Umbilical cord (tissue), 1 donor: ENCODE measurements at regions not wholly inside any gene's neighbourhood (a gene's known extent, or its start where the extent isn't known, plus 50 kb on each side); places are given as distances from the start of the nearest gene placed in this dataset.
A peak's percentile ranks its signal among the peaks of the same experiment; 100 is the strongest.

Source experiments
- DNase-seq: peaks from one replicate; pipeline ENCODE4 v3.0.0-alpha.2; 2015; ENCODE audit warnings: low spot score

DNA sequence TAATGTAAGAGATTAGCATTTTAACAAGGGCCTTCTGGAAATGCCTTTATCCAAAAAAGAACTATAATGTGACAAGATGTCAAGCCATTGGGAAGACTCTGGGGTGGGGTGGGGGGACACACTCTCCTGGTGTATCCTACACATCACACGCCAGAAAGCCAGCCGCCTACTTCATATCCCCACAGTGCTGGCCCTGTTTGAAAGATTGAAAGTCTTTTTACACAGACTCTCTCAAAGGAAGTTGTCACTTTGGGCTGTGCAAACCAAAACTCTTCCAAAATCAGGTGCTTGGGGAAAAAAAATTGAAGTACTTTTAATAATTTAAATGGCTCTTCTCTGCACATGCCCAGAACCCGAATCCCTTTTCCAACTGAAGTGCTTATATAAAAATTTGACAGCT lies 666.7 kb downstream of the BCL11A start:
- no peak for DNase-seq

DNA sequence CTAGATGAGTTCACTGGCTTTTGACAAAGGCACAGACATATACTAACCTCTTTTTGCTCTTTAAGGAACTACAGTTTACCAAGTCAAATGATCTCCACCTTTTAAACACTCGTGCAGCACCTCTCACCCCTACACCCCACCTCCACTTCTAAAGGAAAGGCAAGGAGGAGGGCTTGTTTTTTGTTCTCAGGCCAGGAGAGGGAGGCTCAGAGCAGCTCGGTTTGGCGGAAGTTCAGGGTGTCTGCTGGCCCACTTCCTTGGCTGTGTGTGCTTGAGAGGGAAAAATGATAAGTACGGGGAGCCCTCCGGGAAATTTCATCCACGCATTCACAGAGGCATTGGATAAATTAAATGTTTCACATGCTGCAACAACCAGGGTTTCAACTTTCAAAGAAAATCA lies 667.9 kb downstream of the BCL11A start:
- peak; percentile 15 for DNase-seq

DNA sequence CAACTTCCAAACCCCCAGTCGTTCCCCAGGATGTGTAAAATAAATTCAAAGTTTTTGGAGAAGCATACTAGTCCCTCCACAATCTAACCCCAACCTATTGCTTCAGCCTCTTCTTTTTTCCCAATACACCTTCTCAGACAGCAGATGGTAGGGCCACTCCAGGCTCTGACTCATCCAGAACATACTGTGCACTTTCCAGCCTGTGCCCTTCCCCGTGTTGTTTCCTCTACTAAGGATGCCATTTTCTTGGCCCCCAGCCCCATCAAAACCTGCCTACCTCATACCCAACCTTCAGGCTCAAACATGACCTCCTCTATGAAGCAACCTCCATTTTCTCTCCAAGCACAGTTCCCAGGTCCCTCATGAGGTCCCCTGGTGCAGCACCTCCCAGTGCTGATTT lies 669.3 kb downstream of the BCL11A start:
- no peak for DNase-seq

DNA sequence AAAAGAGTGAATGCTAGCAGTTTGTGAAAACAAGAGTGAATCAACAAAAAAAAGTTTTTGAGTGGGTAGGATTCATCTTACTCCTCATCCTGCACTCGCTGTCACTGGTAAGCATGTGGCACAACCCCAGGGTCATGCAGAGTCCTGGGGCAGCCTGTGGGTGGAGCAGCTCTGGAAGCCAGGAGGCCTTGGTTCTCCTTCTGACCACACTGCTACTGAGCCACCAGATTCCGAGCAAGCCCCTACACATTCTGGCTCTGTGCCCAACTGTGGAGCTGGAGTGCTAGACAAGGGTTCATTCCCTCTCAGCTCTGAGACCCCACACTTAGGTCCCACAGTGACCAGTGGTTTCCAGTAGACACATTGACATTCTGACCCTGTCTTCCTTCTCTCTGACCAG lies 670.6 kb downstream of the BCL11A start:
- no peak for DNase-seq

DNA sequence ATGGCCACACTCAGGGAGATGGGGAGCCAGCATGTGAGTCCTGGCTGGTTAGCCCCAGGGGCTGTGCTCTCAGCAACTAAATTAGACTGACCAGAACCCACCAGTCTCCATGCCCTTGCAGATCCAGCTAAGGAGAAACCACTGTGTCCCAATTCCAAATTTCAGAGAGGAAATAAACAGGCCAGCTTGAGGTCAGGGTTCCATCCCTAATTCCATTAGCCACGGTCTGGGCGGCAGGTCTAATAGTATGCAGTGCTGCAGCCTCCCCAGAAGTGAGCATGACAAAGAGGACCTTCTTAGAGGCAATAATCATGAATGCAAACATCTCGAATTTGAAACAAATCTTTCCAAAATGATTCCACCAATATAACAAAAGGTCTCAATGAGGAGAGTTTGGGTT lies 671.2 kb downstream of the BCL11A start:
- DNase-seq: no peak

DNA sequence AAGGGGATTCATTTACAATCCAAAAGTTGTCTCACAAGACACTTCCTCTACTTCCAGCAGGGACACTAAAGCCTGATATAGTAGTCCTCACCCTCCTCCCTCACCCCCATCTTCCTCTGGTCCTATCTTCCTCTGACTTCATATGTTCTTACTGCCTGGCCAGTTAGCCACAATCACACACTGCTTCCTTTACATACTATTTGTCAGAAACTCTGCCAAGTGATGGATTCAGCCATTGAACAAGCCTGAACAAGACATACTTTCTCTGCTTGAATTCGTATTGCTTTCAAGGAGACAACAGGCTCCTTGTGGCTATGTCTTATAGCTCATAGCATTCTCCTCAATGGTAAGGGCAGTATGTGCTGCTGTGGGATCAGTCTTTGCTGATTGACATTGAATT lies 672.2 kb downstream of the BCL11A start:
- DNase-seq: peak; percentile 6

DNA sequence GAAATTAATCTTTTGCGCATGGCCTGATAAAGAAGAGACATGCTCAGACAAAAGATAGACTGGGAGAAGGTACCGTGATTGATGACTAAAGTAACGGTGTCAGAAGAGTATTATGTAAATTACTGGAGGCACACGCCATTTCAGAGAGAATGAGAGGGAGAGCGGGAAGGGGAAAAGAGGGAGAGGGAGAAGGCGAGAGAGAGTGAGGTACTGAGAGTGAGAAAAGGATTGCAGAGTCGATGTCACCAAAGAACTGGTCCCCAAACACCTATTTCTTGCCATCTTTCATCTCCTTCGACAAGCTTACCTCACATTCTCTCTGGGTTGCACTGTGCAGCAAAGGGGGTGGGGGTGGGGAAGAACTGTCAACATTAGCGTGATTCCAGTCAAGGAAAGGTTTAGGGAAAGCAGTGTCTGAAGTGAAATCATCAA lies 673.7 kb downstream of the BCL11A start:
- DNase-seq: no peak

DNA sequence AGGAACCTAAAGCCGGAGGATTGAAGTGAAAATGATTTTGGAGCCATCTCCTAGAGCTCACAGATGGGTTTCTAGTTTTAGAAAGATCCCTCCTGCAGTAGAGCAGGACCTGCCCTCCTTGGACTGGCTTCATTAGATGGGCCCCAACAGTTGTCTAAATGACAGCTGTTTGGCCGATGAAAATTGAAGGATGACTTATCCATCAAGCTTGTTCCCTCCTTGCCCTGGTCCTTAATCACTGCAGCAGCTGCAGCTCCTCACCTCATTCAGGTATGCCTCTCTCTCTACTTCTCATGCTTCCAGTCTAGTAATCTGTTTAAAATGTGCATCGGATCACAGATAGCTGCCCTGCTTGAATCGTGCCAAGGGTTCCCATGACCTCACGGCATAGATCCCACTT lies 677.6 kb downstream of the BCL11A start:
- no peak for DNase-seq

DNA sequence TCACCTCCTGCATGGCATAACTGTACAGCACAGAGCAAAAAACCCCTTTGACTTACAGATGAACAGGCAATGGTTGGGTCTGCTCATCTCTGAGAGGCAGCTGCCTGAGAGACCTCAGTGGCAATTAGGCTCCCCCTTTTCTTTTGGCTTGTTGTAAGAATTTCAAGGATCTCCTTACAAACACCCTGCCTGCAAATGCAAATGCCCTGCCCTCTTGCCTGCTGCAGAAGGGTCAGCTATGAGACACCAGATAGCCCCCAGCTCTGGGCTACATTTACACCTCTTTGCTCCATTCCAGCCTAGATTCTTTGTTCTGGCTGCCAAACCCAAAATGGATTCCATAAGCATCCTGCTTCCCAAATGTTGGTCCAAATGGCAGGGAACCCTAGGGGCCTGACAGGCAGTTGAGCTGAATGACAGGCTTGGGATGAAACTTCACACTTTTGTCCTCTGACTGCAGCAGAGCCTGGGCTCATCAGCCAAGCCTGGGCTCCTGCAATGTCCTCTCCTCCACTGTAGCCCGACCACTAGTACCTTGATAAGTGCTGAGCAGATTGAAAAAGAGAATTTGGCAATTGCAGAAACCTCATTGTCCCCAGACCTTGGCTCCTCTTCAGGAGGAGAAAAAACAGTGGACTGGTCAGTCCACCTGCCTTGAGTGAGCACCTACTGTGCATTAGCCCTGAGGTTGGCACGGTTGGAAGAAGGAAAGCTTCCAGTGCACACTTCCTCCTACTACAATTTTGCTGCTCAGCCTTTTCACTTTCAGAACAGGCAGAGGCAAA lies 678.3 kb downstream of the BCL11A start:
- DNase-seq: no peak

DNA sequence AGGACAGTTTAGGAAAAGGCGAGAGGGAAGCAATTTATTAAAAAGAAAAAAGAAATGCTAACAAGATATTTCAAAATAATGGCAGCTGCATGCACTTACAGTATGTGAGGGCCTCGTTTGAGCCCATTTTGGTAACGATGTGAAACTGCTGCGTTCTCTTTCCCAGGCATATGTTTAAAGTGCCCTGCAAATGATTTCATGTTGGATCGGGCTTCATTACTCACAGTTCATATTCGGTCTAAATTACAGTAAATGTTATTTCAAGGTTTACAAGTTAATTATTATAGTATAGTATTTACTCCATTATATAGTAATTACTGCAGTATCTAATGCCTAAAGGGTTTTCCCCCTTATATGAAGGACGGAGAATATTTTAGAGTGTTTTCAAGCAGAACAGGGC lies 679.1 kb downstream of the BCL11A start:
- DNase-seq: no peak

DNA sequence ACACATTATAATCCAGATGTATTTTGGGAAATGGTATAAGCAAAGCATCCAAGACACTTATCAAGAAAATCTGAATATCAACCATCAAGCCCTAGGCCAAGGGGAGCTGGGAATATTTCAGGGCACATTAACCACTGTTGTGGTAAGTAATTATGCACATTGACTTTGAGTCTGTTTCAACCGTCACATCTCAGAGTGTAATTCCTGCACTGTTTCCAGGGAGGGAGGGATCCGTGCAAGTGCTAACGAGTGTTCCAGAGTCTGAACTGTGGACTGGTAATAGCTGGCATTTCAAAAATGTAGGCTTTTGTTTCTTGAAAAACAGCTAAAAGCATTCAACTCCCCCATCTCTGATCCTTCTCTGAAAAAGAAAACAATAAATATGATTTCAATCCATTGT lies 681.6 kb downstream of the BCL11A start:
- DNase-seq: no peak

DNA sequence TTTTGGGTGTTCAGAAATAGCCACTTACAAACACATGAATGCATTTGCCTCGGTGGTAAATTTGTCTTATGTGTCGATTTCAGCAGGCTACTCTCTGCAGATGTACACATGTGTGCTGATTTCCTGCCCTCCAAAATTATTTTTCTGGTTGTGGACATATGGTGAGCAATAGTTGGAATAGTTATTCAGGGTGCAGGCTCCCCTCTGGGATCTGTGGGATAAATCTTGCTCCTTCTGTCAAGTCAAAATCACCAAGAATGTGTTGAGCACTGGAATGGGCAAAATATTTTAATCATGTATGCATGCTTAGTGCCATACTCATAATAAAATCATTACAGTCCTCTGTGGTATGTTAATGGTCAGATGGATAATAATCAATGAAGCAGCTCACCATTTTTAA lies 684.5 kb downstream of the BCL11A start:
- DNase-seq: no peak

DNA sequence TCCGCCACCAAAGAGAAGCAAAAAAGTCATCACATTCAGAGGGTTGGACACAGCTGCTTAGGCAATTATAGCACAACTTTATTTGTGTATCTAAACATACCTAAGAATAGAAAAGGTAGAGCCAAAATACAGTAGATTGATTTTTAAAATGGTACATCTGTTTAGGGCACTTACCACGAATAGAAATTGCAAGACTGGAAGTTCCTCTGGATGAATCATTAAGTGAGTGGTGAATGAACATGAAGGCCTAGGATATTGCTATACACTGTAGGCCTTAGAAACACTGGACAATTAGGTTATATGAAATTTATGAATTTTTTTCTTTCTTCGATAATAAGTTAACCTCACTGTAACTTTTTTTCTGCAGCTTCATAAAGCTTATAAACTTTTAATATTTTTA lies 687.0 kb downstream of the BCL11A start:
- no peak for DNase-seq

DNA sequence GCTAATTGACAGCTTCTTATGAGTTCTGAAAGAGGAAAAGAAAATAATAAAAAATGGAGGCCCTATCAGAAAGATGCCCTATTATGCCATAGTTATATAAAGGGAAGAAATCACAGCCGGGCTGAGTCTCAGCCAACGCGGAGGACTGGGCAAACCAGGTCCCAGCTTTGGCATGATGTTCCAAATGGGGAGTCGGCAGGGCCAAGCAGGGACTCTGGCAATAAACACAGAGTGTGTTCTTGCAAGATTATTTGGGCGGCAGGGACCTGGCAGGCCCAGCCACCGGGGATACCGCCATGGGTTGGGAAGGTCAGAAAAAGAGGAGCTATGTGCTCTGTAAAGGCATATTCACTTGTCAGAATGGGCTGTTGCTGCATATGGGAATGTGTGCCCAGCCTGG lies 694.9 kb downstream of the BCL11A start:
- no peak for DNase-seq

DNA sequence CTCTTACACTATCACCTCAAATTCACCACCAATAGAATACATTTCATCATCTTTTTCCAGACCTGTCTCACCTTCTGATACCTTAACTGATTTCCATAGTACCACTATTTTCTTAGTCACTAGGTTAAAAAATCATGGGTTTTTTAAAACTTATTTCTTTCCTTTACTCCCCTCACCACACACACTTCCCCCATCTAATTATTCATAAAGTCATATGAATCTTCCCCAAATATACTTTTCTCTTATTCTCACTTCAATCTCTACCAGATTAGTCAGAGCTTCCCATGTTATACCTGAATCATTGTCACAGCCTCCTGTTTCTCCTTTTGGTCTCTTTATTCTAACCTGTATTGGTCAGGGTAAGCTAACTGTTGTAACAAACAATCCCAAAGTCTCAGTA lies 696.3 kb downstream of the BCL11A start:
- no peak for DNase-seq

DNA sequence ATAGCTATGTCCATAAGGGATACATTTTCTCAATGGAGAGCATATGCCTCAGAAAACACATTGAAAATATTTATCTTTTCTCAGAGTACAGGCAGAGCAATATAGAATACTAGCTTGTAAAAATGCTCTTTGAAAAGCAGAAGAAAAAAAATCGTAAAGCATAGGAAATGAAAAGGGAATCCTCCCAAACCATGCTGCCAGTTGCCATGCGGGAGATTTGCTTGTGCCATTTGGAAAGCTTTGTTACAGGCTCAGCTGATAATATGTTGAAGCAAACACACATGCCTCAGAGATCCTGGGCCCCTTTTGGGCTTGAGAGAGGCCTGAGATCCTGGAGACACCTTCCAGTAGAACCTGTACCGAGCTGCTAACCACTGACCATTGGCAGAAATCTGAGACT lies 697.1 kb downstream of the BCL11A start:
- DNase-seq: no peak

DNA sequence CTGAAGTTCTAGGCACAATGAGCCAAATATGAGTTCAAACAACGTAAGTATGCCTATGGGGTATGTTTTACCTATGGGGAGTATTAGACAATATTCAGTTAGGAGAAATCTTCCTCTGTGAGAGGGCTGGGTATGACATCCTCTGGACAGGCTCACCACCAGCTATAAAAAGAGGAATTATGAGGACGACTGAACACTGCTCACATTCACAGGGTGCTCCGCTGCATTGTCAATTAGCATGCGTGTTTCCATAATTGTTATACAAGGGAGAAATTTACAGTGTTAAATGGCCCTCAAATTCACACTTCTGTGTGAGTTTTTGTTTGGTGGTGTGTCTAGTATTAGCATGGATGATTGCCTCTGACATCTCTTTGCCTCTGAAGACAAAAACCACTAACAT lies 700.4 kb downstream of the BCL11A start:
- no peak for DNase-seq

DNA sequence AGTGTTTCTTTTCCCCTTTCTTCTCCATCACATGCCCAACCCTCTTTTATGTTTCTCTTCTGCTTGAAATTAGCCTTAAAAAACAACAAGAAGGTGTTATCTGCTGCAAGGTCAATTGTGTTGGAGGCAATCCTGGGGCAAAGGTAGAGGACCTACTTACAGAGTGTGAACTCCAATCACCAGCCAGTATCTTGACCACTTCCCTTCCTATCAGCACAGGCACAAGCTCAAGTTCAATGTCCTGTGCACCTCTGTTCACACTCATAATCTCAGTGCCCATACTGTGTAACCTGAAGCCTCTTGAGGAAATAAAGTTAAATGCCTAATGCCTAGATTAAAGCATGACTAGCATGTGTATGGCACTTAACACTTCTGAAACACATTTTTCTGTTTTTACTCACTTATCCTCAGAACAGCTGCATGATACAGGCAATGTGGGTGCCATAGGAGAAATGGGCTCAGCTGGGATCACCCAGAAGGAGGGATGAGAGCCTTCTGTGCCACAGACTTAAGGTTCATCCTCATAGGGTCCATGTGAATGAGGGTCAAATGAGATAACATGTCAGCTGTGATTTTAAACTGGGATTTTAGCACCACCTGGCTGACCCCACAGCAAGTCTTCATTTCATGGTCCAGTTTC lies 701.5 kb downstream of the BCL11A start:
- DNase-seq: no peak

DNA sequence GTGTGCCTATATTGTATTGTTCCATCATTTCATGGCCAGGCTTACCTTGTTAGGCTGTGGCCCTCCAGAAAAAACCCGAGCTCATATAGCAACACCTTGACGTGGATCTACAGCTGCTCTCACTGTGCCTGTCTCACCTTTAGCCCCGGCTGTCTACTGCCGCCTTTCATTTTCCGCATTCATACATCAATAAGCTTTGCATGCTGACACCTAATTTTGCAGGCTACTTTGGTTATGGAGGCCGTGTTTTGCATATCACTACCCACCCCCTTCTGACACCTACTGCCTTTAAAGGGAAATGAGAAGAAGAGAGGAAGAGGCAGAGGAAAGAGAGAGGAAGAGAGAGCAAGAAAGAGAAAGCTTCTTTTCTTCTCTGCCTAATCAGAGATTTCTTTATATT lies 702.9 kb downstream of the BCL11A start:
- DNase-seq: no peak

DNA sequence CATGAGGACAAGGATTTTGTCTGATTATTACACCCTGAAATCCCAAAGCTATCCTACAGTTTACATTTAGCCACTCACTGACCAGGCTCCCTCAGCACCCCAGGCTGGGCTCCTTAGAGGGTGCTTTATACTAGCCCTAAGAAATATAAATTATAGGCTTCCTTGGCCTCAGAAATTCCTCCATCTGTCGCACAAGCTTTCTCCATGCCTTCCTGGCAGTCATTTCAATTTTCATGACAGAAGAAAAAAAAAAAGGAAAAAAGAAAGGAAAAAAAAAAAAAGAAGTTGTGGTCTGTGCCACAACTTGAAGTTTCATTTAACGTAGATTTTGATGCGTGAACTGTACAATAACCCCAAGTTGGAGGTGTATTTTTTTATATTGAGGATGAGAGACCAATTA lies 719.5 kb downstream of the BCL11A start:
- no peak for DNase-seq

DNA sequence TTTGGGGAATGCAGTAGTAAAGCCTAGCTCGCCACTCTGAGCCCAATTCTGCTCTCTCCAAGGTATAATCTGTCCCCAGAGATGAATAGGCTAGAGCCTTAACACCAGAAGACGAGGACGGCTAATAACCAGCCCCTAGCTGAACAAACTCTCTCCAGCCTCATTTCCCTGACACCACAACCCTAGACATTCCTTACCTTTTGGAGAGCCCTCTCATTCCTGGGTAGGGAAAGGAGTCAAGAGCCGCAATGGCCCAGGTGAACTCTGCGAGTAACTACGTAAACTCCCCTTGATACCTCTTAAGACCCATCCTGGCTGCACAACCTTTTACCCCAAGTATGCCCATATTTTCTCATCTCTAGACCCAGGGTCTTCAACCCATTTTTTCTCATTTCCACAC lies 722.9 kb downstream of the BCL11A start:
- no peak for DNase-seq

DNA sequence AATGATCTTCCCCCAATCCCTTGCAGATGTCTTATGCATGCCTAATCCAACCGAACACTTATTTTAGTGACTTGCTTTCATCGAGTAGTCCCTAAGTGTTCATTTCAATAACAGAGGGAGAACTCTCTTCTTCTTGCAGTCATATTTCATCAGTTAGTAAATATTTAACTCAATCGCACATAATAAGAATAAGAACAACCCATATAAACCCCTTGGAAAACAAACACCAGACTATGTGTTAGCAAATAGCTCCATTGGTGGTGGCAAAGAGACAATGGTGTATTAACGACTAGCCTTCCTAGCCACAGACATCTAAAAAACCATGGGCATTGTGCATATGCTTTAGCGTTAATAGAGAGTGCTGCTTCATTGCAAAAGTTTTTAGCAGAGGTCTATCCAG lies 725.8 kb downstream of the BCL11A start:
- DNase-seq: no peak

DNA sequence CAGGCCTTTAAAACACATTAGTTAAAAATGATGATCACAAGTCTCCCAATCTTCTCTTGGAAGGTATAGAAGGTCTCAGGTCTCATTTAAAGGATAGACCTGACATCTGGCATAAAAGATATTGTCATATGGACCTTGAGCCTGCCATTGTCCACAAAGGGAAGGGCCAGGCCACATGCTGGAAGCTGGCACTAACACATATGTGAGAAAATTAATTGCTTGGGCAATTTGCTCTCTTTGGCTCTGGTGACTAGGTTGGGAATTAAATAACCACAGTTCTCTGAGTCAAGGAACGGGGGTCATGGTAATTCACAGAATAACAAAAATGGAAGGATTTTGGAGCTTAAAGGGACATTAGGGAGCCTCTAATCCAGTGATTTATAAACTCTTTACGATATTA lies 727.3 kb downstream of the BCL11A start:
- no peak for DNase-seq

DNA sequence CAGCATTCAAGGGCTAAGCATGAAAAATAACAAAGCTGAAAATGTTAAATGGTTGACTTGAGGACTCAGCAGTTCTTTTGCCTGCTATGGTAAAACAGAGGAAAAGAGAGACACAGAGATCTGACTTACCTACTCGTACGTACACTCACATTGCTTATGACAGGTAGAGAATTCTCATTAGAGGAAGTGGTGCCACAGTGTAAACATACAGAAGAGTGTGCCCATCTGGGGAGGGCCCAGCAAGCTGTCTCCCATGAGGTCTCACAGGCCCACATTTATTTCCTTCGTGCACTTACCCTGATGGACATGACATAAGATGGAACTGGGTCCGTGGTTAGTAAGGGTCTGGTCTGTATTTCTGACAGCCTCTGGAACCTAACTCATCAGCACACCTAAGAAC lies 729.1 kb downstream of the BCL11A start:
- no peak for DNase-seq
